Limb (tissue), 2 donors: ENCODE measurements at regions not wholly inside any gene's neighbourhood (a gene's known extent, or its start where the extent isn't known, plus 50 kb on each side); places are given as distances from the start of the nearest gene placed in this dataset.

Source experiments
- DNase-seq, 2 donors: peaks; one replicate each; pipeline ENCODE4 v3.0.0-alpha.2; 2016; ENCODE audit errors: extremely low spot score in 2 of 2

- no peak for DNase-seq
Observed at GRCh38 chr2:122481244-122481622, 725.8 kb downstream of the TSN start.

GRCh38 chr2:122481717-122482116 lies 726.3 kb downstream of the TSN start:
- no peak for DNase-seq

GRCh38 chr2:122486086-122486485 lies 730.6 kb downstream of the TSN start:
- DNase-seq = no peak

GRCh38 chr2:122486705-122487415 lies 731.4 kb downstream of the TSN start:
- peak in 1 of 2 donors; percentile 10 for DNase-seq

DNA sequence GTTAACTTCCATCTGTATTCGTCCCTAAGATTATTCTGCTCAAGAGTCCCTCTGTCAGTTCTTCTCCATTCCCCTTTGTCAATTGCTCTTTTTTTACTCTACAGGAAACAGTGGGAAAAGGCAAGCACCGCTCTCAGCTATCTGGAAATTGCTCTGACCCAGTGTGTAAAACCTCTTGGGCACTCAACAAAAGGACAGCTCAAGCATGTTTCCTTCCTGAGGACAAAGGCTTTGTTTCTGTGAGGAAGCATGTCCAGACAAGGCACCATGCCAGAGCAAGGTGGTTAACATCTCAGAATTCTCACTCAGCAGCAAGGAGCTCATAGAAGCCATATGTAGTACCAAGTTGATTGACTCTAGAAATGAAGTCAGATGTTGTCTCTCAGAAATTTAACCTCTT lies 735.6 kb downstream of the TSN start:
- DNase-seq = no peak

- no peak for DNase-seq
Observed at GRCh38 chr2:122500316-122501105, 745.1 kb downstream of the TSN start.

DNA sequence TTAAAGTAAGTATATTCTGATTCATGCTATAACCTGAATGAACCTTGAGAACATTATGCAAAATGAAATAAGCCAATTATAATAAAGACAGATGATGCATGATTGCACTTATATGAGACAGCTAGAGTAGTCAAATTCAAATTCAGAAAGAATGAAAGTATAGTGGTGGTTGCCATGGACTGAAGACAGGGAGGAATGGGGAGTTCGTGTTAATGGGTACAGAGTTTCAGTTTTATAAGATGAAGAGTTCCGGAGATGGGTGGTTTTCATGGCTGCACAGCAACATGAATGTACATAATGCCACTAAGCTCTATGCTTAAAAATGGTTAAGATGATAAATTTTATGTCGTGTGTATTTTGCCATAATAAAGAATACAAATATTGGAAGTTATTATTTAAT lies 751.2 kb downstream of the TSN start:
- DNase-seq = no peak

GRCh38 chr2:122507261-122507660 lies 751.8 kb downstream of the TSN start:
- no peak for DNase-seq

- no peak for DNase-seq
Observed at GRCh38 chr2:122512091-122512490, 756.6 kb downstream of the TSN start.

DNA sequence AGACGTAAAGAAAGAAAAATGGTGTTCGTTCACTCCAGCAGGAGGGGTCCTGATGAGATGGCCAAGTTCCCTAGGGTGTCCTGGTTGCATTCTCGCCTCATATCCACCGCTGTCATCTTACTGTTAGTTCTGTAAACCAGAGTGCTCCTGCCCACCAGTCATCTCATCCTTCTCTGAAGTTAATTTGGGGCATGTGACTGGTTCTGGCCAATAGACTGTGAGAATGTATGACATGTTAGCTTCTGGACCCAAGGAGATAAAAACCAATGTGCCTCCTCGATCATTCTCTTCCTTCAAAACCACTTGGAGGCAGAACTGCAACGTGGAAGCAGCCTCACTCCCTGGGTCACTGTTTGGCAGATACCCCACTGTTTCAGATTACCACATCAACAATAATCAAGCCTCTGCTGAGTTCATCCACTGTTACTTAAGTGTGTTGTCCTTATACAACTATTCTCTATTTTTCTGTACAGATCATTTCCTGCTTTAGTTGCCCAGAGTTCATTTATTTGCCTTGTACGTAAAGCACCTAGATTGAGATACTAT lies 759.1 kb downstream of the TSN start:
- no peak for DNase-seq

DNA sequence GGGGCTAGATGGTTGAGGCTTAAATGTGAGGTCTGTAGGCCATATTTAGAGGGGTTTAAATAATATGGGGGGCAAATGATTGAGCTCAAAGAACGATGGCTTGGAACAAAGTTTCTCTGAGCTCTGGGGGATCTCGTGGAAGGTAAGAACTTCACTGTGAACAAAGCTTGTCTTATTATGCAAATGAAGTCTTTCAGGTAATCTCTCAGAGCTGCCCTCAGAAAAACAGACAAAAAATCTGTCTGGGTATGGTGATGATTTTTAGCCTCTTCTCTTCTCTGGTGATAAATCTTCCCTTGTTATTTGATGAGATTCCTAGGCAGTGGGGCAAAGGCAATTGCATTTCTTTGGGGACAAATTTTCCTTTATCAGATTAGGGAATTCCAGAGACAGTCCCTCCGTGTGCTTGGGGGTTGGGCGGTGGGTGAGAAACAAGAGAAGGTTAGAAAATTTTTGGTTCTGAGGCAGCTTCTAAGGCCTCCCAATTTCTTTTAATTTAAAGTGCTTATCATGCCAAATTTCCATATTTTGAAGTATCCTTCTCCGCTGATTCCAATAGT lies 760.4 kb downstream of the TSN start:
- DNase-seq = no peak

DNA sequence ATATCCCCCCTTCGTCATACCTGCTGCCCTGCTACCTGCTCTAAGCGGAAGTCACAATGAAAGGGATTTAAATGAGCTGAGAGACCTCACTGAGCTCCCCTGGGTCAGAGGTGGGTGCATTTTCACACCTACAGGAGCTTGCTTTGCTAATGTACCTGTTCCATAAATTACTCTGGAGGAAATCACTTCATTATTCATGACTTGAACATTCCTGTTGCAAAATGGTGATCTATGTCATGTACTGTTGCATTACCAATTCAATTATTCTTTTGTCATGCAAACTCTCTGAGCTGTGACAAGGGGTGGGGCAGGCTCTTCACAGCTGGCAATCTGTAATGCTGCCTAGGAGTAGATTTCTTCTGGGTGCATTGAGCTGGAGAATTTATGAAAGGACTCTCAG lies 761.3 kb downstream of the TSN start:
- DNase-seq = no peak

DNA sequence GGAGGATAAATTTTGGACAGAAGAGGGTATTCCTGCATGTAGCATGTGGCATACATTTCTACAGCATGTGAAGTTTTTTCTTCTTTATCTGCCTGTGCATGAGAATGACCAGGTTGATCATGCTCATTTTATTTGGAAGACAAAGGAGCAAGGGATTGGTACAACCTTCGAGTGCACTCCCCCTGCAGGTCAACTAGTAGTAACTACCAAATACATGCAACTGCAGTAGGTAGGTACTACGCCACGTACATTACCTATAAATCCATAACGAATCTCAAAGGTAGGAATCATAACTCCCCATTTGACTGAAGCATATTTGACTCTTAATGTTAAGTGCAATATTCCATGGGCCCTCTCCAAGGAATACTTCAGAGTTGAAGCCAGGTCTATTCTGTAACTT lies 763.9 kb downstream of the TSN start:
- DNase-seq = no peak

GRCh38 chr2:122519821-122520611 lies 764.6 kb downstream of the TSN start:
- DNase-seq = no peak

DNA sequence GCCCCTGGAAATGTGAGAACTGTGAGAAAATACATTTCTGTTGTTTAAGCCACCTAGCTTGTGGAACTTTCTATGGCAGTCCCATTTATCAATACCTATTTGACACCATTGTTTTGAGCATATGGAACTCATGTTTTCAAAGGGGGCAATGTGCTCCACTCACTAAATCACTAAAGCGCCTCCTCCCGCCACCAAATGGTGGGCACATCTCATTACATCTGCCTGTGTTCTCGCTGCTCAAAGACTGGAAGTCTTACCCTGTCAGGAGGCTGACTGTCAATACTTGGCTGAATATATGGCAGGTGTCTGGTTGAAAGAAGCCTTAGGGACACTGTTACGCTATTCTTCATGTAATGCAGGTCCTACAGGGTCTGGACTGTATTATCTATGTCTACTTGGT lies 767.7 kb downstream of the TSN start:
- DNase-seq = no peak

DNA sequence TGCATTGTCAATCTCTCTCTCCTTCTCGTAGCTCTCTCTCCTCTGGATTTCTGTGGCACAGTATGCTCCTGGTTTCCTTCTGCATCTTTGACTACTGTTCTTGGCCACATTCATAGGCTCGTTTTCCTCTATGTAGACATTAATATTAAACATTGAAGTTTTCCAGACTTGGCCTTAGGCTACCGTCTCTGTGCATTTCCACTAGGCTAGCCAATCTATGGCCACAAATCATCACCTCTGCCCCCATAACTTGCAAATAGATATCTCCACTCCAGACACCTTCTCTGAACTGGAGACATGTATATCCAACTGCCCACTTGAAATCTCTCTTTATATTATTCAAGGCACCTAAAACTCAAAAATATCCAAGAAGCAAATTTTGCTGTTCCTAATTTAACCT lies 768.5 kb downstream of the TSN start:
- DNase-seq = no peak

GRCh38 chr2:122525336-122525735 lies 769.9 kb downstream of the TSN start:
- peak in 1 of 2 donors; percentile 18 for DNase-seq

GRCh38 chr2:122528061-122528460 lies 772.6 kb downstream of the TSN start:
- DNase-seq = no peak

DNA sequence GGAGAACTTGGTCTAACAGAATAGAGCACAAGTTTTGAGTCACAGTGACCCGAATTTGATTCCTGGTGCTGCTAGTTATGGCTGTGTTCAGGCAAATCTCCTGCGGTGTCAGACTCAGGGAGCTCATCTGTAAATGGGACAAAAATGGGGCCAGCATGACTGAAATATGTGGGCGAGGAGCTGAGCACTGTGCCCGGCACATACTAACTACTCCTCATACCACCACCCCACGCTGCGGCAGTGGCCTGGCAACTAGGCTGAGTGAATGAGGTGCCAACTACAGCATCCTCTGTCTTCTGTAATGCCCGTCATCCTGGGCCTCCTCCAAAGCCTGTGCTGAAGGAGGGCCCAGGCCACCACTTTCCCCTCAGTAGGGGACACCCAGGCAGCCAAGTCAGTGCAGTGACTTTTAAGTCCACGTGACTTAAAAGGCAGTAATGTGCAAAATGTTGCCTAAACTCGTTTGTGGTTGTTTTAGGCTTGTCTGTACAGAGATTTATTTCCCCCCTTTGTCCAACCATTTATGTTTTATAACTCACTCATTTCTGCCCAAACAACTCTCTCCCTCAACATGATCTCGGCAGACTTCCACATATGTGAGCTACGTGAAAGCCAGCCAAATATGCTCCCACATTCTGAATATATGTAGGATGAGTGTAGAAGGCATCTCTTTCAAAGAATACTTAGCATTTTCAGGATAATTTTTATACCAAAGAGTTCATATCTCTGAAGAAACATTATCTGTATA lies 773.7 kb downstream of the TSN start:
- DNase-seq = no peak

DNA sequence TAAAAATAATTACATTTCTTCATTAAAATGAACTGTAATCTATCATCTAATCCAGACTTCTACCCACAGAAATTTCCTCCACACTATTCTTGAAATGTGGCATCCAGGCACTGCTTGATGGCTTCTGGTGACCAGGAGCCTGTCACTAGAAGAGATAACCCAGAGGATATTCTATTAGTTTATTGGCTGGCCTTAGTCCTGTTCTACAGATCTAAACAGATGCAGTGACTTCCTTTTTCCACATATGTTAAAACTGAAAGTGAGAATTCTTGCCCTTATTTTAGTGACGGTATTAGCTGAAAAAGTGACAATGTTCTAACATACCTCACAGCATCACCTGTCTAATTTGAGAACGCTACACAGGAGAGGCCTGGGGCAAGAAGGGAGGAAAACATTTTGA lies 775.4 kb downstream of the TSN start:
- no peak for DNase-seq
